ENCODE measurements at regions not wholly inside any gene's neighbourhood (a gene's known extent, or its start where the extent isn't known, plus 50 kb on each side); places are given as distances from the start of the nearest gene placed in this dataset.

GRCh38 chr22:49394116-49394785 is 433.4 kb downstream of the BRD1 start:
- TF ChIP-seq EZH2 (IDR thresholded peaks at IDR 0.05; ENCODE audit: insufficient read depth, poor library complexity, severe bottlenecking) (no peak), EZH2phosphoT487 (IDR thresholded peaks at IDR 0.05; ENCODE audit: insufficient read depth, low read depth) (no peak)
